ENCODE measurements at regions not wholly inside any gene's neighbourhood (a gene's known extent, or its start where the extent isn't known, plus 50 kb on each side); places are given as distances from the start of the nearest gene placed in this dataset.
"Not testable (repeated sequence)": the region's sequence is repeated elsewhere in the genome, so short reads cannot be mapped to it uniquely, and the experiment has no call there.

DNA sequence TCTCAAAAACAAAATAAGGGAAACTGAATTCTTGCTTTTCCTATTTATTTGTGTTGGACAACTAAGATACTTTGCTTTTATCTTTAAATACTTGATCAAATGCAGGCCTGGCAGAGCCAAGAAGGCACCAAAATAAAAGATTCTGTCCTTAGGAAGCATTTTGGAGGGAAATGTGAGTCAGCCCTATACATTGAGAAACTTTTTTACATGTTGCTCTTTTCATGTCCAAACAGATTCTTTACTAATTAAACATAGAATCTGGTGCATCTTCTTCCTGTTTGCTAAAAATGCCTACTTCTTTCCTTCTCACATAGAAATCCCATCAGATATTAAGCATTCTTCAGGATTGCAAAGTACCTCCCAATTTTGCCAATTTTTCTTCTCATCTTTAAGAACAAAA is 1160.4 kb downstream of the EFNA5 start:
- H3K27ac Mint-ChIP-seq: no peak overlapping the region
- H3K4me3 Mint-ChIP-seq: no peak overlapping the region
- no peaks in the 10 kb centered on the region for H3K36me3 Mint-ChIP-seq
- no peak for DNase-seq
- H3K27me3 Mint-ChIP-seq (ENCODE audit: low read depth in 3 of 3): no peaks in the 10 kb centered on the region
- H3K9me3 Mint-ChIP-seq: peaks cover 0 to 8% (median 4%) of the 10 kb centered on the region in 6 donors
- H3K4me1 Mint-ChIP-seq: no peaks in the 10 kb centered on the region

DNA sequence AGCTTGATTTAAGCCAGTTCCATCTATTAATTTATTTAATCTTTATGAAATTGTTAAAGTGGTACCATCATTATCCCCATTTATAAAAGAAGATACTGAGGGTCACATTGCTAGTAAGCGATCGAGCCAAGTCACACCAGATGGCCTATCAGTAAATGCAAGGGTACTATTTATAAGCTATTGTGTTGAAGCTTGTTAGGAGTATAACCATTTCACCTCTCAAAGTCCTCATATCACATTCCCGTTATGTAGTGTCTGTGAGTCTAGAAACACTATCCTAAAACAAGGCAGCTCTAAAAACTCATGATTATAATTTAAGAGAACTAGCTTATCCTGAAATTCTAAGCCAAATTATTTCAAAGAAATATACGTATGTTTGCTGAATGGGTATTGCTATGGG is 1161.8 kb downstream of the EFNA5 start:
- Mint-ChIP-seq H3K9me3 (peaks cover 0 to 6% (median 5%) of the 10 kb centered on the region in 6 donors), H3K27ac (no peak overlapping the region), H3K36me3 (no peaks in the 10 kb centered on the region), H3K4me1 (no peaks in the 10 kb centered on the region), H3K4me3 (no peak overlapping the region), H3K27me3 (ENCODE audit: low read depth in 3 of 3) (no peaks in the 10 kb centered on the region)
- DNase-seq: no peak

DNA sequence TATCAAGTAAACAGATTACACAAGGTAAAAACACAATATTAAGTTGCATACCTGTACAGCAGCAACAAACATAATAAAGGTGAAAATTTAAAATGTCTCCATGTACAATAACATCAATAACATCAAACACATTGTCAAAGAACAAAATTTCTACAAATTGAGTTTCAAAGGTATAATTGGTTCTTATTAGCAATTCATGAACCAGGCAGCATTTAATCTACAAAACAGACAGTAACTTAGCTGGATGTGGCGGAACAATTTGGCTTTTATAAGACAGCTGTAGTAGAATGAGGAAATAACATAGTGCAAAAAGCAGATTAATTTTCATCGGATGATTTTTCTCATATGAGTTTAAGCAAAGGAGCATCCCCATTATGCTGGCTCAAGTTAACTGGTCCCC is 1176.8 kb downstream of the EFNA5 start:
- H3K27ac Mint-ChIP-seq: no peak overlapping the region
- no peaks in the 10 kb centered on the region for H3K36me3 Mint-ChIP-seq
- DNase-seq: no peak
- H3K4me1 Mint-ChIP-seq: no peaks in the 10 kb centered on the region
- no peak overlapping the region for H3K4me3 Mint-ChIP-seq
- peaks cover 0 to 3% (median 0%) of the 10 kb centered on the region in 6 donors for H3K9me3 Mint-ChIP-seq
- no peaks in the 10 kb centered on the region for H3K27me3 Mint-ChIP-seq (ENCODE audit: low read depth in 3 of 3)

DNA sequence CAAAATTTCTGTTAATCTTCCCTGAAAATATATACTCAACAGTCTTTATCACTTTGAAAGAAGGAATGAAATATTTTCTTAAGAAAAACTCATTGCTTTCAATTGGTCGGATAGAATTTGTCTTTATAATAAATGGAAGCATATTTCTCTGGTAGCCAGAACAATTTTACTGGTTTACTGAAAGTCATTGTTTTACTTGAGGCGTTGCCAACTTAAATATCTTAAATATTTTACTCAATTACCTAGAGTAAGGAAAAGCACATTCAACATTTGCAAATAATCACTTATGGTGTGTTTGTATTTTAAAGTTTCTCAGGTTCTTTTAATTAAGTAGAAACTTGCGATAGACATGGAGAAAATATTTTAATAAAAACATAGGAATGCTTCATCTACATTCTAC is 1181.7 kb downstream of the EFNA5 start:
- no peak overlapping the region for H3K4me3 Mint-ChIP-seq
- no peaks in the 10 kb centered on the region for H3K4me1 Mint-ChIP-seq
- no peaks in the 10 kb centered on the region for H3K36me3 Mint-ChIP-seq
- no peaks in the 10 kb centered on the region for H3K27me3 Mint-ChIP-seq (ENCODE audit: low read depth in 3 of 3)
- no peak for DNase-seq
- no peak overlapping the region for H3K27ac Mint-ChIP-seq
- H3K9me3 Mint-ChIP-seq: peaks cover 0 to 3% (median 0%) of the 10 kb centered on the region in 6 donors

DNA sequence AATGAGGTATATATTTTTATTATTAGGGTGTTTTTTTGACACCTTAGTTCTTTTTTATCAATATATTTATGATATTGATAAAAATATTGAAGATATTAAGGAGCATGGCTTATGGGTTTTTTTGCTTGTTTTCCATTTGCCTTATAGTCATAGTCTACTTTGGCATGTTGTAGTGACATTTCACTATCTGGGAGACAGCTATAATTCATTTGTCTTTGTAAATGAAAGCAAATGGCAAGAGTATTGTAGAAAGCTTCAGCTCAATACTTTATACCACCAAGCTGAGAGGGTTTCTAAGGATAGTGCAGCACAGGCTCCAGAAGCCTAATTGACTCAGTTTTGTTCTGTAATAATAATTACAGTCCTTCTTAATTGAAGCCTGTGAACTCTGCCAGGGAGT is 1182.3 kb downstream of the EFNA5 start:
- Mint-ChIP-seq H3K27me3 (ENCODE audit: low read depth in 3 of 3) (no peaks in the 10 kb centered on the region), H3K27ac (no peak overlapping the region), H3K36me3 (no peaks in the 10 kb centered on the region), H3K4me3 (no peak overlapping the region), H3K4me1 (no peaks in the 10 kb centered on the region), H3K9me3 (peaks cover 0 to 3% (median 0%) of the 10 kb centered on the region in 6 donors)
- DNase-seq: no peak

DNA sequence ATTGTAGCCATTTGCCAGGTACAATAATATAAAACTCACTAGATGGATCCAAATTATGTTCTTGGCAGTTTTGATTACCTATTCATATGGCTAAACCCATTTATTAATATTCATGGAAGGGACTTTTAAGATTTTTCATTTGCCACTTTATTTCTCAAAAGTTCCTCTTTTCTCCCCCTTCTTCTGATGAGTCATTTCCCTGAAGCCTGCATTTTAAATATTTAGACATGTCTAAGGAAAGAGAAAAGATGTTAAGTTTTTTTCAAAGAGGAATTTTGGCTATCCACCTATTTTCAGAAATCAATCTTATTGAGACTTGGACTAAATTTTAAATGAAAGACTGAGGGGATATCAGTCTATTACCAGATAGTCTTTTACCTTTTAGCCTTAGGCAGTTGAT is 1189.4 kb downstream of the EFNA5 start:
- H3K36me3 Mint-ChIP-seq: no peaks in the 10 kb centered on the region
- peaks cover 0 to 2% (median 0%) of the 10 kb centered on the region in 3 donors for H3K27me3 Mint-ChIP-seq (ENCODE audit: low read depth in 3 of 3)
- DNase-seq: no peak
- H3K9me3 Mint-ChIP-seq: peaks cover 0 to 4% (median 0%) of the 10 kb centered on the region in 6 donors
- H3K27ac Mint-ChIP-seq: no peak overlapping the region
- H3K4me1 Mint-ChIP-seq: no peaks in the 10 kb centered on the region
- H3K4me3 Mint-ChIP-seq: no peak overlapping the region

DNA sequence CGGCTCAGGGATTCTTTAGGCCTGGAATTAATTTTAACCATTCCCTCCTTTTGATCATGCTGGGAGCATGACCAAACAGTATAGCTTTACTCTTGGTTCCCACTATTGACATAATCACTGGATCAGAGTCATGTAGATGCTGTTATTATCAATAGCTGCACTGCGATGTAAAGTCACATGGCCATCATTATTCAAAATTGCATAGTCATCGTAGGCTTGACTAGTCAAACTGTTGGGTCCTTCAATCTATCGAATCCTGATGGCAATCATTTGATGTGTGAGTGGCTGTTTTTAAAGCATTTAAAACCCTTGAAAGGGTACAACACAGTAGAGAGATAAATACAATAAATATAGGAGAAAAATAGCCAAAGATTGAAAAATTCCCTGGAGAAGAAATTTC is 1194.1 kb downstream of the EFNA5 start:
- Mint-ChIP-seq H3K9me3 (peaks cover 0 to 2% (median 0%) of the 10 kb centered on the region in 6 donors), H3K27ac (no peak overlapping the region), H3K4me1 (no peaks in the 10 kb centered on the region), H3K36me3 (no peaks in the 10 kb centered on the region), H3K4me3 (no peak overlapping the region), H3K27me3 (ENCODE audit: low read depth in 3 of 3) (peaks cover 0 to 2% (median 0%) of the 10 kb centered on the region in 3 donors)
- no peak for DNase-seq

DNA sequence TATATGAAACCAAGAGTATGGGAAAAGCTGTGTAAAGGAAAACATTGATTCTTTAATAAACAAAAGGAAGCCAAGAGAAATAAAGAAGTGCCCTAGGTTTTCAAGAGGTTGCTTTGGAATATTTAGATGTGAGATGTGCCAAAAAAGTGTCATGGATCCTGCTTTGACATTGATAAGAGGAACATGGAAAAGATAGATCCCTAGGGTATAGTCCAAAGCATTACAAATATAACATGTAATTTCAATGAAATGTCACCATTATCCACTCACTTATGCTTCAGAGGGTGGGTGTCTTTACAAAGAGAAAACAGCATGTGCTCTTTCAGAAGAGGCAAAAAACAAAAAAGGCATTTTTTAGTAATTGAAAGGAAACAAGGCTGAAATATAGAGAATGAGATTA is 1196.7 kb downstream of the EFNA5 start:
- H3K27ac Mint-ChIP-seq: no peak overlapping the region
- no peak overlapping the region for H3K4me3 Mint-ChIP-seq
- H3K27me3 Mint-ChIP-seq (ENCODE audit: low read depth in 3 of 3): peaks cover 0 to 2% (median 0%) of the 10 kb centered on the region in 3 donors
- peaks cover 0 to 11% (median 4%) of the 10 kb centered on the region in 6 donors for H3K9me3 Mint-ChIP-seq
- H3K36me3 Mint-ChIP-seq: no peaks in the 10 kb centered on the region
- H3K4me1 Mint-ChIP-seq: no peaks in the 10 kb centered on the region
- no peak for DNase-seq

DNA sequence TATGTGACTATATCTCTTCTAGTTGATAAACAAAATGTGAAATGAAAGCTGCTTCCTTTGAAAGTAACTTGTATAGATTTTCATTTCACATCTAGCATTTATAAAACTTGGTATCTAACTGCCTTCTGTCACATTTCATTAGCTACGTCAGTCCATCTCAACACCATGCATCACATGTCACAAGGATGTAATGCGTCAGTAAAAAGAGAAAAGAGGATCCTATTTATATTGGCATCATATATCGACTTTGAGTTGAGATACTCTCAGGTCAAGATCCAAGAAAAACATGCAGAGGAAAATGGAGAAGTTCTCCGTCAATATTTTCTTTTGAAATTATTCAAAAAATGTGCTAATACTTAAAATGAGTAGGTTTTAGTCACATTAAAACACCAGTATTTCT is 1211.2 kb downstream of the EFNA5 start:
- Mint-ChIP-seq H3K4me1 (no peaks in the 10 kb centered on the region), H3K27me3 (ENCODE audit: low read depth in 3 of 3) (peaks cover 0 to 2% (median 0%) of the 10 kb centered on the region in 3 donors), H3K27ac (no peak overlapping the region), H3K9me3 (peaks cover 0 to 6% (median under 1%) of the 10 kb centered on the region in 6 donors), H3K4me3 (no peak overlapping the region), H3K36me3 (no peaks in the 10 kb centered on the region)
- no peak for DNase-seq

DNA sequence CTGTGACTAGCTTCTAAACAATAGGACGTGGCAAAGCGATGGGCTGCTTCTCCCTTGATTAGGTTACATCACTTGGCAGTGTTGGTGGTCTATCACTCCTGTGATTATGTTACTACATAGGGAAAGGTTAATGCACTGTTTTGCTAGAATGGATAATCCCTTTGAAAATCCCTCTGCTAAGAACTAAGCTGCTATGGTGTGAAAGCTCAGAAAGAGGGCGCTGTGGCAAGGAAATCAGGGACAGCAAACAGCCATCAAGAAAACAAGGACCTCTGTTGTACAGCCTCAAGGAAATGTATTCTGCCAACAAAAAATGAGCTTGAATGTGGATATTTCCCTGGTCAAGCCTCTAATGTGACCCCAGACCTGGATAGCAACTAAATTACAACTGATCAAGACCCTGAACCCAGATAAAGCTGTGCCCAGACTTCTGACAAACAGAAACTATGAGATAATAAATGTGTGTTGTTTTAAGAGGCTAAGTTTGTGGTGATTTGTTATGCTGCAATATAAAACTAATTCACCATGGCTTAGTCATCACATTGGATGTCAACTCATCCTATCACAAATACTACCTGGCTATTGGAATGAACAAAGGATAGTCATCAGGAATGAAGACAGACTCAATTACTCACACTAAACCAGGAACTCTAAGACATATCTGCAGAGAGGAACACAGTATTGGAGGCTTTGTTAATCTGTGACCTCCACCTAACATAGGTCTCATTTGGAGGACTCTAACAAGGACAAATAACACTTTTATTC is 1215.9 kb downstream of the EFNA5 start:
- no peak overlapping the region for H3K4me3 Mint-ChIP-seq
- H3K4me1 Mint-ChIP-seq: no peaks in the 10 kb centered on the region
- no peak overlapping the region for H3K27ac Mint-ChIP-seq
- DNase-seq: no peak
- peaks cover 0 to 2% (median 2%) of the 10 kb centered on the region in 3 donors for H3K27me3 Mint-ChIP-seq (ENCODE audit: low read depth in 3 of 3)
- no peaks in the 10 kb centered on the region for H3K36me3 Mint-ChIP-seq
- H3K9me3 Mint-ChIP-seq: peaks cover 0 to 13% (median 0%) of the 10 kb centered on the region in 6 donors

DNA sequence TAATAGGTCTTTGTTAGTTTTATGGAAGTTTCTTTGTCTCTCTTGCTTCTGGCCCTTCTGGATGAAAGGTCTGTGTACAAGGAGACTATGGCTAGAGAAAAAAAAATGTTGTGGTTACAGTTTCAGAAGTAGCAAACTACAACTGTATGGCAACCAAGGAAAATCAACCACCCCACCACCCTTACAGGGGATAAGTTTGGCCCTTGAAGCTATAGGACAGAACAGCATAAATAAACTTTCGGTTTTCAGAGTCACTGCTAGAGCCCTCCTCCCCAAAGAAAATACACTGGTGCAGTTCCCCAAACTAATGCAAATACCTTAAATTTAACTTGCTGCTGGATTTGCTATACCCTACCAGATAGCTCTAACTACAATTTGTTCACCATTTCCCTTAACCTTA is 1216.7 kb downstream of the EFNA5 start:
- no peak for DNase-seq
- H3K36me3 Mint-ChIP-seq: no peaks in the 10 kb centered on the region

DNA sequence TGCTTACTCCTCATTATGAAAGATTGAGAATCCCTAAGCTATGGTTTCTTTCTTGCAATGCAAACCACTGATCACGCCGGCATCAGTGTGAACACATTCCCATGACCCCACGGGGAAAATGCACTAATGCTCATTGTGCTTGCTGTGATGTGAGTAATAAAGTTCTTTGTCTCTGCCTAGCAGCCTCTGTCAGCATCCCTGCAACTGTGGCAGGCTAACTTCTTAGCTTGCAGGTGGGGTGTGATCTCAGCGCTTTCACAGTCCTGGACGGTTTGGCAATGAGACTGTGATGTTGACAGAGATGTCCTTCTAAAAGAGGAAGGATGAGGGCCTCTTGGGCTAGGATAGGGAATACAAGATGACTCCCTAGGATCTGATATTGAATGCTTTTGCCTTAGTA is 1218.7 kb downstream of the EFNA5 start:
- no peaks in the 10 kb centered on the region for H3K36me3 Mint-ChIP-seq
- H3K4me3 Mint-ChIP-seq: no peak overlapping the region
- H3K9me3 Mint-ChIP-seq: peaks cover 0 to 13% (median under 1%) of the 10 kb centered on the region in 6 donors
- H3K27ac Mint-ChIP-seq: no peak overlapping the region
- no peak for DNase-seq
- peaks cover 6 to 15% of the 10 kb centered on the region in 2 donors for H3K4me1 Mint-ChIP-seq
- H3K27me3 Mint-ChIP-seq (ENCODE audit: low read depth in 3 of 3): peaks cover 0 to 2% (median under 1%) of the 10 kb centered on the region in 3 donors

More for the DNA sequence above, 1216.7 kb downstream of the EFNA5 start:
- Mint-ChIP-seq H3K4me3 (no peak overlapping the region), H3K9me3 (peaks cover 0 to 13% (median 0%) of the 10 kb centered on the region in 6 donors), H3K27ac (no peak overlapping the region), H3K27me3 (ENCODE audit: low read depth in 3 of 3) (peaks cover 0 to 2% (median 2%) of the 10 kb centered on the region in 3 donors), H3K4me1 (no peaks in the 10 kb centered on the region)

DNA sequence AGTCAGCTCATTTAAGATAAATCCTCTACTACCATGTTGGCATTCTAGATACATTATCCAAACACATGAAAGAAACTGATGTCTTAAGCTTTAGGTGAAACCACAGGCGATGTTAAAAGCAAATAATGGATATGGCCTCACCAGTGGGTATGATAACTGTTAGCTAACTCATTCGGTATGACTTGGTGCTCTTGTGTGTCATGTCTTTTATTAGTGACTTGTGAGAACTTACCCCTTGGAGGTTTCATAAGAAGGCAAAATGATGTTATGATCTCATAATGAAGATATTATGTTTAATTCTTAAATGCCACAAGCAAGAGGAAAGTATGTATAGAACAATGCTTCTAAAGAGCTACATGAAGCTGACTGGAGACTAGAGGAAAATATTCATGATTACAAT is 1227.0 kb downstream of the EFNA5 start:
- Mint-ChIP-seq H3K27ac (no peak overlapping the region), H3K4me3 (no peak overlapping the region), H3K9me3 (peaks cover 0 to 5% (median 3%) of the 10 kb centered on the region in 6 donors), H3K4me1 (peaks cover 6 to 15% of the 10 kb centered on the region in 2 donors), H3K27me3 (ENCODE audit: low read depth in 3 of 3) (peaks cover 0 to 2% (median 1%) of the 10 kb centered on the region in 3 donors), H3K36me3 (no peaks in the 10 kb centered on the region)
- DNase-seq: no peak

DNA sequence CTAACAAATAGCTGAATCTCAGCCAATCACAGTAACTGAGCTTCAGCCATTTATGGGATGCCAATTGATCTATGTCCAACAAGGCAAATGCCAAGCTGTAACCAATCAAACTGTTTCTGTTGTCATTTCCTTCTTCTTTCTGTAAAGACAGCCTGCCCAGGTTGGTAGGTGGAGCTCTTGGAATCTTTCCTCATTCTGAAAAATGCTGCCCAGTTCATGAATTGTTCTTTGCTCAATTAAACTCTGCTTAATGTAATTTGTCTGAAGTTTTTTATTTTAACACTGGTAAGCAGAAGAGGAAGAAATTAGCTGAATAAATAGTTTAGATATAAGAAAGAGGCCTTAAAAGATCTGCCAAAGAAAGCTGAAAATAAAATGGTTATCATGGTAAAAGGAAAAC is 1235.6 kb downstream of the EFNA5 start:
- H3K27ac Mint-ChIP-seq: no peak overlapping the region
- H3K4me1 Mint-ChIP-seq: no peaks in the 10 kb centered on the region
- H3K36me3 Mint-ChIP-seq: no peaks in the 10 kb centered on the region
- H3K4me3 Mint-ChIP-seq: no peak overlapping the region
- H3K9me3 Mint-ChIP-seq: peaks cover 4 to 15% (median 10%) of the 10 kb centered on the region in 6 donors
- H3K27me3 Mint-ChIP-seq (ENCODE audit: low read depth in 3 of 3): peaks cover 0 to 3% (median 1%) of the 10 kb centered on the region in 3 donors
- DNase-seq: no peak

DNA sequence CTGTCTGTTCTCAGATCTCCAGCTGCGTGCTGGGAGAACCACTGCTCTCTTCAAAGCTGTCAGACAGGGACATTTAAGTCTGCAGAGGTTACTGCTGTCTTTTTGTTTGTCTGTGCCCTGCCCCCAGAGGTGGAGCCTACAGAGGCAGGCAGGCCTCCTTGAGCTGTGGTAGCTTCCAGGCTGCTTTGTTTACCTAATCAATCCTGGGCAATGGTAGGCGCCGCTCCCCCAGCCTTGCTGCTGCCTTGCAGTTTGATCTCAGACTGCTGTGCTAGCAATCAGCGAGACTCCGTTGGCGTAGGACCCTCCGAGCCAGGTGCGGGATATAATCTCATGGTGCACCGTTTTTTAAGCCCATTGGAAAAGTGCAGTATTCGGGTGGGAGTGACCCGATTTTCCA is 1240.0 kb downstream of the EFNA5 start:
- not testable (repeated sequence) for H3K4me1 Mint-ChIP-seq; H3K36me3 Mint-ChIP-seq; H3K4me3 Mint-ChIP-seq; H3K27me3 Mint-ChIP-seq (ENCODE audit: low read depth in 3 of 3); H3K27ac Mint-ChIP-seq; DNase-seq
- H3K9me3 Mint-ChIP-seq: peaks cover 4 to 18% (median 9%) of the 10 kb centered on the region in 6 donors
